ENCODE measurements at regions not wholly inside any gene's neighbourhood (a gene's known extent, or its start where the extent isn't known, plus 50 kb on each side); places are given as distances from the start of the nearest gene placed in this dataset.
"Not testable (repeated sequence)": the region's sequence is repeated elsewhere in the genome, so short reads cannot be mapped to it uniquely, and the experiment has no call there.

DNA sequence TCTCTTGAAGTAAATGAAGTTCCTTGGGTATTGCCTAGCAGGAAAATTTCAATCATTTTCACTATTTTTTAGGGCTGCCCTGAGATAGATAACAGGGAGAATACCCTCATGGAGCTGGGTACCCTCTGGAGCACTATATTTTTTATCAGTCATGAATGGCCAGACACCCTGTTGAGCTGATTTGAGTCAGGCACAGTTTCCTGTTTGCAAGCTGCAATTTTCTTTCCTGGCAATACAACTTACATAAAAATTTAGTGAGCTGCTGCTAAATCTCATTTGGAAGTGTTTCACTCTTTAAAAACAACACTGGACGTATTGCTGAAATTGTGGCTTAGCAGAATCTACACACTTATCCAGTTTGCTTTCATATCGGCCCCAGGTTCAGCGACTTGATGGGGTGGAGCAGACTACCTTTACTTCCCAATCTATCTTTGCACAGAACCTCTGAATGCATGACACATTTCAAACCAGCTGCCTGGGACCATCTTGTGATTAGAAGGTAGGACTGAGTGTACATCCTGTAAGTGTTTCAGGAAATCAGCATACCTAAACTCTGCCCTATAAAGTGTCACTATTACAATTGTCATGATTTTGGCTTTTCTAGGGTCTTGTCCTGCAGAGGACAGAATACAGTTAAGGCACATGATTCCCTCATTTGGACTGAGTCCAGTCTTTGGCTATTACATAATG, 125.7 kb upstream of the FAM3C start:
- DNase-seq (ENCODE audit: low read depth), result no peak

- no peak for DNase-seq (ENCODE audit: low read depth)
These were observed 124.8 kb upstream of the FAM3C start for GRCh38 chr7:121520911-121521310.

DNA sequence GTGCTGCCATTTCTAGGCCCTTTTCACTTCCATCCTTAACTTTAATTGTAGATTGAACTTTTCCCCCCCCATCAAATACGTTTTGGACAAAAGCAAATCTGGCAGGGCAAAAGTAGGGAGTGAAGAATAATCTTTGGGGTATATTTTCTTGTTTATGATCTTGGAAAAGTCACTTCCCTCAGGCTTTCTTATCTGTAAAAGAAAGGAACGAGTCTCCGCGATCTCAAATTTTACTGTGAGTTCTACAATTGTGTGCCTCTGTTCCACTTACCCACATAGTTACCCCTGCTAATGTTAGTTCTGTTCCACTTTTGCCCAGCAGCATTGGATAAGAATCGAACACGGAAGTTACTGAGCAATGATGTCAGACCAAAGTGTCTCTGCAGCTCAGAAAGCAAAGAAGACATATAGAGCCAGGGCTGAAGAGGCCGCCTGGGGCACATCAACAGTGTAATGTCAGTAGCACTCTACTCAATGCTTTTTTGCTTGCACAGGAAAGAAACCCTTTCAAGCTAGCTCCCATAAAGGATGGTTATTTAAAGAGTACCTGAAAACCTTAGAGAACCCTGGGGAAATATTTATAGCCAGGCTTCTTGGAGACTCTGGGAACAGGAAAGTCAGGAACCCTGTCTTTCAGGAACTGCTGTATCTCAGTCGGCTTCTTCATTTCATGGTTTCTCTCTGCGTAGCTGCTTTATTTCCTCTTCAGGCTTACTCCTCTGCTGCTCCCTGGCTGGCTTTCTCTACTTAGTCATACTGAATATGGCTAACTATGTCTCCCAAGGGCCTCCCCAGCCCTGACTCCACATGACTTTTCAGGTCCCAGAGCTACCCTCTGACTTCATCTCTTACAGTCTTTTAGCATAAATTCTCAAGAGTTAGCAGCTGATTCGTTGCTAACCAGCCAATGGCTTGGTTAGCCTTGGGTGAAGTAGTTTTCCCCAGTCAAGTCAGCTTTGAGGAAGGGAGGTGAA, 123.7 kb upstream of the FAM3C start:
- no peak for DNase-seq (ENCODE audit: low read depth)

- no peak for DNase-seq (ENCODE audit: low read depth)
These were observed 121.5 kb upstream of the FAM3C start for GRCh38 chr7:121517591-121517990.

DNA sequence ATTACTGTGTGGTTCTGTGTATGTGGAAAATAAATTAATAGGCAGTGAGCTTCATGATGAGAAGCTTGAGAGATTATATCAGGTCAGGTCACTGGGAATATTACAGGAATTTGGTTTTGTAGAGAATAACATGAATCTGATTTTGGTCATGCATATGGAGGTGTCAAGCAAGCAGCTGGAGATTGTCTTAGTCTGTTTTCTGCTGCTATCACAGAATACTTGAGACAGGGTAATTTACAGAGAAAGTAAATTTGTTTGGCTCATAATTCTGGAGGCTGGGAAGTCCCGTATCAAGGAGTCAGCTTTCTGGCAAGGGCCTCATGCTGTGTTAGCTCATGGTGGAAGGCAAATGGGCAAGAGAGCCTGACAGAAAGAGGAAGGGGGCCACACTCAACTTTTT, 120.7 kb upstream of the FAM3C start:
- no peak for DNase-seq (ENCODE audit: low read depth)

- no peak for DNase-seq (ENCODE audit: low read depth)
These were observed 119.7 kb upstream of the FAM3C start for GRCh38 chr7:121515630-121516401.

GRCh38 chr7:121515229-121515628, 119.1 kb upstream of the FAM3C start:
- no peak for DNase-seq (ENCODE audit: low read depth)

DNA sequence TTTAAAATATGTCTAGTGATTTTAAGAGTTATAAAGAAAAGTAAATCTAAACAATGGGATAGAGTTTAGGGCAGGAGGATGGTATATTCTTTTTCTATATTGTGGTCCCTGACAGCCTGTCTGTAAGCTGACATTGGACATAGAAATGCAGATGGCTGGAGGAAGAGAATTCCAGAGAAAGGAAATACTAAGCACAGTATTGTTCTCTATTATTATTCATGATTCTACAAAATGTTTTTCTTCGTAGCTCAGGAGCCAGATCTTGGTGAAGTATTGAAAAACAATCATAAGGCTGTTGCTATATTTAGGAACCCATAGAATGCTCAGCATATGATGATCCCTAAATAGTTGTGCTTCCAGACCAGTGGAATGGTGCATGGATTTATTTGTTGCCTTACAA, 117.0 kb upstream of the FAM3C start:
- DNase-seq (ENCODE audit: low read depth), result no peak

DNA sequence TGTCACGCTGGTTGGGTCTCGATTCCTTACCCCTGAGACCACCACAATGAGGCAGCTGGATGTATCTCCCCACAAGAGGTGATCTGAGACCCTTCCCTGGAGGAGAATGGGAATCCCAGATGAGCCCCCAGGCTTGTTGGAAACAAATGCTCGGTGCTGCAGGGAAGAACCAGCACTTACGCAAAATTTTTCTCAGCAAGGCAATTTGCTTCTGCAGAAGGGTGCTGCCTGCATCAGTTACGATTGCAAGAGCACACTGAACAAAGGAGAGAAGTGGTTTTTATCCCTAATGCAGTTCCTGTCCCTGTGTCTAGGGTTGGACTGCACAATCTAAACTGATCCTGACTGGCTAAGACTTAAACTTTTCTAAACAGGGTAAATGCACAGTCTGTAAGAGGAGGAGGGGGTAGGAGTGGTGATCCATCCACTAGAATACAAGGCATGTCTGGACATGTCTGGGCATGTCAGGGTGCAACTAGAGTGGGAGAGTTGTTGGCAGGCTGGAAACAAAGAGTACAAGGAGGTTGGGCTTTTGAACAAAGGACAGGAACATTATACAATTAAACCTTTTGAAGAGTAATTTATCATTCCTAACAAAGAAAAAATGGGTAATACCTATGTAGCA, 114.9 kb upstream of the FAM3C start:
- DNase-seq (ENCODE audit: low read depth), result no peak

DNA sequence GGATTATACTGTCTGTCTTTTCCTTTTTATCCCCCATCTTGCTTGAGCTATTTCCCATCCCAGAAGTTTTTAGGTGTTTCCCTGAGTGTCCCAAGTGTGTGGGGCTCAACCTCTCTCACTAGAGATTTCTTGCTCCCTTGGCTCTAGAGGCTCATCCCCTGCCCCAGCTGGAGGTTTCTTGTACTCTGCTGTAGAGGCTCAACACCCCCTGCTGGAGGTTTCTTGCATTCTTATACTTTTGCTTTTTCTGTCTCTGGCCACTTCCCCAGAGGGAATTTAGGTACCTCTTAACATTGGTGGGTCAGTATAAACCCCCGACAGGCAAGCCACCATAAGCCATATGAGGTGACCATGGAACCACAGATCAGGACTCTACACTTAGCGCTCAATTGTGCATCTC, 114.2 kb upstream of the FAM3C start:
- no peak for DNase-seq (ENCODE audit: low read depth)

GRCh38 chr7:121505540-121506182, 109.6 kb upstream of the FAM3C start:
- DNase-seq (ENCODE audit: low read depth), result no peak

- no peak for DNase-seq (ENCODE audit: low read depth)
These were observed 108.9 kb upstream of the FAM3C start for GRCh38 chr7:121505021-121505420.

DNA sequence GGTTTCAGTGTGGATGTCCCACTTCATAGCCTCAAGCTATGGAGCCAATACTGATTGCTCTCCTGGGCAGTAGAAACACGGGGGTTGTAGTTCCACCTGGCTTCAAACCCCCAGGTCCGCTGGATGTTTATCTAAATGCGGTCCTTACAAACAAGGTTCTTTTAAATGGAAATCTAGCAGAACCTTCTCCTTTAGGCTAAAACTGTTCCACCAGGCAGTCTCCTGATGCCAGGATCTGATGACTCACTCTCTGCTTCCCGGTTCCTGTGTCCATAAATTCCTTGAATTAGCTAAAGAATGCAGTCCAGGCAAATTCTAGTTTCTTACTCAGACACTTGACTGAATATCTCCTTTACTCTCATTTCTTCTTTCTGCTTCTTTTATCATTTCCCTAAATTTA, 108.4 kb upstream of the FAM3C start:
- no peak for DNase-seq (ENCODE audit: low read depth)

DNA sequence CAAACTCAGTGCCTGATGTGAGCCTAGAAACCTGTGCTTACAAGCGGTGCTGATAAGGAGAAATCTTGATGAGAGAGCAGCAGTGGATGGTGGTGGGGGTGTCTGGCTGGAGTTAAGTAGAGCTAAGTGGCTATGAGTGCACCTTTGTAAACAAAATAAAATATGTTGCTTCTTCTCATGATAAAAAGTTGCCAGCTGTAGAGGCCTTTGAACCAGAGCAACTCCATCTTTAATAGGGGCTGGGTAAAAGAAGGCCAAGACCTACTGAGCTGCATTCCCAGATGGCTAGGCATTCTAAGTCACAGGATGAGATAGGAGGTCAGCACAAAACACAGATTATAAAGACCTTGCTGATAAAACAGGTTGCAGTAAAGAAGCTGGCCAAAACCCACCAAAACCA, 107.6 kb upstream of the FAM3C start:
- no peak for DNase-seq (ENCODE audit: low read depth)

GRCh38 chr7:121503039-121503438, 106.9 kb upstream of the FAM3C start:
- DNase-seq (ENCODE audit: low read depth), result no peak

- no peak for DNase-seq (ENCODE audit: low read depth)
These were observed 105.5 kb upstream of the FAM3C start for GRCh38 chr7:121501566-121501965.

DNA sequence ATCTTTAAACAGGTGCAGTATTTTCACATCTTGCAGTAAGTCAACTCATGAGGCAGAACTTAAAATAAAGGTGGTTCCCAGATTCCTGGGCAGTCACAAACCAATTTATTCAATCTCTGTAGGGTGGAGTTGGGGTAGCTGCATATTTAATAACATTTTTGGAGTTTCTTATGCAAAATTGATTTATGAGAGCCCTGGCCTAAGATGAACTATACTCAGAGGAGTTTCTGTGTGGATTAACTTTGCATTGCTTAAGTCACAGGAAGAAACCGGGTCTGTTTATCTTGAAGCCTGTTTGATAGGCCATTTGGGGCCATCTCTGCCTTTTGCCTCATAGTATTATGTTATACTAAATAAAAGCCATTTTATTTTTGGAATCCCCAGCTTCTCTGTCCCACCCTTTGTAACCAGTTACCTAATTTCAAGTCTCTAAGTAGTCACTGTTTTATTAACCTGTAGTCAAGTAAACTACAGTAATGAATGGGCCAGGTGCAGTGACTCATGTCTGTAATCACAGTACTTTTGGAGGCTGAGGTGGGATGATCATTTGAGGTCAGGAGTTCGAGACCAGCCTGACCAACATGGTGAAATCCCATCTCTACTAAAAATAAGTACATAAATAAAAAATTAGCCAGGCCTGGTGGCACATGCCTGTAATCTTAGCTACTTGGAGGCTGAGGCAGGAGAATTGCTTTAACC, 104.4 kb upstream of the FAM3C start:
- DNase-seq (ENCODE audit: low read depth), result no peak

DNA sequence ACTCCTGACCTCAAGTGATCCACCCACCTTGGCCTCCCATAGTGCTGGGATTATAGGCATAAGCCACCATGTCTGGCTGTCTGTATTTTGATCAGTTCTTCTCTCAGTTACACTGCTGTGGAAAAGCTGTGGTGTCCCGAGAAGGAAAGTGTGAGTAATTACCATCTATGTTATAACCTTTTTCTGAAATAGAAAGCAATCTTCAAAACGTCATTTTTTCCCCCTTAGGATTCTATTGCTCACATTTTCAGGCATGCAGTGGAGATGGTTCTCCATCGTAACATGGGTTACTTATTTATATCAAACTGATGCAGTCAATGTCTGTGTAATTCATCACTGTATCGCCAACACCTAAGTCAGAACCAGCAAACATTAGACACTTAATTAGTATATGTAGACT, 103.5 kb upstream of the FAM3C start:
- DNase-seq (ENCODE audit: low read depth), result no peak

- DNase-seq (ENCODE audit: low read depth), result no peak
These were observed 102.7 kb upstream of the FAM3C start for GRCh38 chr7:121498816-121499215.

DNA sequence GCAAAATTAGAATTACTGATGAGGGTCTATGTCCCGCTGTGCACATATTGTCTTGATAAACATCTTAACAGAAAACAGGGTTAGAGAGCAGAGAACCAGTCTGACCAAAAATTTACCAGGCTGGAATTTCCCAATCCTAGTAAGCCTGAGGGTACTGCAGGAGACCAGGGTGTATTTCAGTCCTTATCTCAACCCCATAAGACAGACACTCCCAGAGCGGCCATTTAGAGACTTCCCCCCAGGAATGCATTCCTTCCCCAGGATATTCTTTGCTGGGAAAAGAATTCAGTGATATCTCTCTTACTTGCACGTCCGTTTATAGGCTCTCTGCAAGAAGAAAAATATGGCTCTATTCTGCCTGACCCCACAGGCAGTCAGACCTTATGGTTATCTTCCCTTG, 101.4 kb upstream of the FAM3C start:
- not testable (repeated sequence) for DNase-seq (ENCODE audit: low read depth)

DNA sequence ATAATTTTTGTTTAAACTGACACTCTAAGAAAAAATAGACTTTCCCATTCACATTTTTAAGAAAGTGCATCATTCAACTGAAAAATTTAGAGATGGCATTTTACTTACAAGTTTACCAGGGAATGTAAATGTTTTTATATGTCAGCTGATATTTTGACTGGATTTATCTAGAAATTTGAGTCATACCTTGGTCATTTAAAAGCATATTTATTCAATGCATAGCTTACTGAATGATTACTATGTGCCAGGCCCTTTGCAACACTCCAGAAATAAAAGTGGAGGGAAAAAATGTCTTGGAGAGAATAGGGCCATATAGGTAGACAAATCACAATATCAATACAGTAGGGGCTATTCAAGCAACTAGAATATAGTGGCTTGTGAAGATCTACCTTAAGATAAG, 98.4 kb upstream of the FAM3C start:
- no peak for DNase-seq (ENCODE audit: low read depth)
